Heart left ventricle (tissue), 16 donors: ENCODE measurements at regions not wholly inside any gene's neighbourhood (a gene's known extent, or its start where the extent isn't known, plus 50 kb on each side); places are given as distances from the start of the nearest gene placed in this dataset.
"Not testable (repeated sequence)": the region's sequence is repeated elsewhere in the genome, so short reads cannot be mapped to it uniquely, and the experiment has no call there.

Experiments used
- ATAC-seq, 4 donors: fragments of 200-7000 bp; cut with Tn5 transposase; one replicate each; pipeline ENCODE4 v1.9.1; 2020 to 2022; ENCODE audit warnings: moderate library complexity in 4 of 4, mild to moderate bottlenecking in 3 of 4, moderate number of reproducible peaks in 1 of 4
- DNase-seq, 5 donors: peaks; one replicate each; pipeline ENCODE4 v3.0.0-alpha.2; 2020
- H3K27ac ChIP-seq, 12 donors: fragments of 200-600 bp; sonication (generic) in 4 of 12; one replicate each; pipeline versions ENCODE4 v1.5.0 to v1.8.0; 2016 to 2022; ENCODE audit warnings: mild to moderate bottlenecking in 2 of 12
- H3K27me3 ChIP-seq, 9 donors: fragments of 200-600 bp; sonication (generic) in 2 of 9; one replicate each; pipeline versions ENCODE4 v1.5.1 to v1.8.0; 2016 to 2022; ENCODE audit warnings: mild to moderate bottlenecking in 3 of 9
- H3K36me3 ChIP-seq, 9 donors: fragments of 200-600 bp; sonication (generic) in 2 of 9; one replicate each; pipeline versions ENCODE4 v1.5.0 to v1.8.0; 2018 to 2022; ENCODE audit warnings: mild to moderate bottlenecking in 2 of 9
- H3K4me1 ChIP-seq, 12 donors: fragments of 200-600 bp; sonication (generic) in 4 of 12; one replicate each; pipeline versions ENCODE4 v1.5.0 to v1.8.0; 2016 to 2022; ENCODE audit warnings: mild to moderate bottlenecking in 3 of 12
- H3K4me3 ChIP-seq, 12 donors: fragments of 200-600 bp; sonication (generic) in 4 of 12; one replicate each; pipeline versions ENCODE4 v1.5.0 to v1.8.0; 2017 to 2022; ENCODE audit warnings: mild to moderate bottlenecking in 9 of 12, moderate library complexity in 4 of 12
- H3K9me3 ChIP-seq, 12 donors: fragments of 200-600 bp; sonication (generic) in 4 of 12; one replicate each; pipeline versions ENCODE4 v1.5.0 to v1.8.0; 2016 to 2022; ENCODE audit warnings: mild to moderate bottlenecking in 1 of 12
- CTCF ChIP-seq, 12 donors: fragments of 200-600 bp; sonication (generic) in 4 of 12; IDR thresholded peaks; one replicate each; pipeline versions ENCODE4 v1.5.0 to v1.8.0; 2018 to 2022; ENCODE audit warnings: antibody characterized with exemption in 12 of 12, mild to moderate bottlenecking in 5 of 12
- POLR2A ChIP-seq, 2 donors: fragments of 450-650 bp; IDR thresholded peaks; one replicate each; pipeline ENCODE4 v1.6.1; 2017; ENCODE audit warnings: antibody characterized with exemption in 2 of 2, mild to moderate bottlenecking in 2 of 2, moderate library complexity in 2 of 2
- WGBS, 4 donors: extraction: QIAGEN DNeasy Blood & Tissue Kit in 2 of 4; methylation state at CpG; one replicate each; pipeline versions ENCODE4 v1.1.5 to v1.1.7; 2013 to 2018; 5-methylcytosine and 5-hydroxymethylcytosine counted together
- intact Hi-C, 10 donors: fragments of 100-400 bp; cut with DNase I; formaldehyde crosslinking; loops; one replicate each; pipeline versions ENCODE4 v1.11.1 to v1.14.2; 2022
- donor health status: ischemic (EF 13 %, LVEDD 7.1; RV severe dilation, severe dysfunction).
- donor health status: healthy with polysubstance abuse.
- donor health status: DM: no; HTN: yes; CAD: no.
- donor health status: DM: no; HTN: no; CAD: no.
- donor health status: ischemic (EF 25% LVEDD 6.9; RV normal size, moderate dysfunction).
- donor health status: ischemic (EF 25% LVEDD 5.7; RV mildly dilated, moderate dysfunction).
- donor health status: healthy.
- donor health status: DM: yes; HTN: yes; CAD: no.
- donor health status: ischemic (EF 35%, LVEDD 5.7; RV mildly dilated, moderate dysfunction).
- donor health status: nonischemic (EF 11% LVEDD 7.7; RV severe dilation, severe dysfunction).
- donor health status: DM: yes; HTN: yes; CAD: no.
- donor health status: PGD.
- donor health status: ischemic (EF 29% LVEDD 5.4; RV normal size, mild dysfunction).
- donor health status: nonischemic (EF 23%, LVEDD 6.1; RV moderate dilation, normal function).

- no peak for DNase-seq
- Histone ChIP-seq H3K36me3 (no peaks in the 10 kb centered on the region), H3K27me3 (no peaks in the 10 kb centered on the region), H3K4me3 (no peak overlapping the region), H3K27ac (no peak overlapping the region), H3K9me3 (peaks cover 0 to 29% (median 10%) of the 10 kb centered on the region in 12 donors), H3K4me1 (no peaks in the 10 kb centered on the region)
- WGBS, 4 donors: 90 to 92% (median 91%) methylated on average over 1 of the region's 1 CpG
- ATAC-seq: no peak
- no peak for TF ChIP-seq CTCF (IDR thresholded peaks at IDR 0.05)
- no peak for TF ChIP-seq POLR2A (IDR thresholded peaks at IDR 0.05)
- intact Hi-C loops: loop anchor here in 1 of 10 donors (10.0 kb wide), 1 partner anchor 178 kb away; no protein-coding TSS in a partner anchor
Observed at GRCh38 chr5:94102849-94103248, 361.4 kb upstream of the POU5F2 start.

DNA sequence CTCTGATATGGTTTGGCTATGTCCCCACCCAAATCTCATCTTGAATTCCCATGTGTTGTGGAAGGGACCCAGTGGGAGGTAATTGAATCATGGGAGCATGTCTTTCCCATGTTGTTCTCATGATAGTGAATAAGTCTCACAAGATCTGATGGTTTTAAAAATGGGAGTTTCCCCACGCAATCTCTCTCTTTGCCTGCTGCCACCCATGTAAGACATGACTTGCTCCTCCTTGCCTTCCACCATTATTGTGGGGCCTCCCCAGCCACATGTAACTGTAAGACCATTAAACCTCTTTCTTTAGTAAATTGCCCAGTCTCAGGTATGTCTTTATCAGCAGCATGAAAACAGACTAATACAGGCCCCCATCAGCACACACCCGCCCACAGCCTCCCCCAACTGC, 356.0 kb upstream of the POU5F2 start:
- peaks cover 0 to 24% (median 0%) of the 10 kb centered on the region in 12 donors for H3K9me3 ChIP-seq
- H3K36me3 ChIP-seq, H3K27me3 ChIP-seq, DNase-seq, H3K4me1 ChIP-seq, ATAC-seq, H3K27ac ChIP-seq, H3K4me3 ChIP-seq, intact Hi-C loops: not testable (repeated sequence)
- 95 to 100% (median 96%) methylated on average over 2 of the region's 2 CpGs for WGBS, 4 donors

DNA sequence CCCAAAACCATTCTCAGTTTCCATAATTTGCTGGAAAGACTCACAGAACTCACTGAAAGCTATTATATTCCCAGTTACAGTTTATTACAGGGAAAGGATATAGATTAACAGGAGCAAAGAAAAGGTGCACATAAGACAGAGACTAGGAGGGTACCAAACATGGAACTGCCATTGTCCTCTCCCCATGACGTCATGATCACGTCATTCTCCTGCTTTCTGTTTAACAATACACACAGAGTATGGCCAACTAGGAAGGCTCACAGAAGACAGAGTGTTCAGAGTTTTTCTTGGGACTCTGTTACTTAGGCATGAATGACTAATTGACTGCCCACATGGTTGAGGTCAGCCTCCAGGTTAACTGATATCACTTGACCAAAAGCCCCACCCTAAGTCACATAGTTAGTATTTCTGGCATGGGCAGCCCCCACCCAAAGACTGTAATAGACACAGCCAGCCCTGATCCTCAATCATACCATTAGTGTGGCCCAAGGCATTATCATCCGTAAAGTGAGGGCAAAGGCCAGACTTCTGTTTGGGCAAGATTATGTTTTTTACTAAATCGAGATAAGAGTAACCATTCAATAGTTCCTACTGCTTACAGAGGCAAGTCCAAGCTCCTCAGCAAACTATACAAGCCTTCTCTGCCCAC, 353.5 kb upstream of the POU5F2 start:
- H3K4me1 ChIP-seq: no peaks in the 10 kb centered on the region
- DNase-seq (no peak), ATAC-seq (no peak)
- H3K36me3 ChIP-seq: no peaks in the 10 kb centered on the region
- H3K9me3 ChIP-seq: peaks cover 0 to 26% (median 0%) of the 10 kb centered on the region in 12 donors
- TF ChIP-seq CTCF (IDR thresholded peaks at IDR 0.05) (no peak), POLR2A (IDR thresholded peaks at IDR 0.05) (no peak)
- 86 to 92% (median 87%) methylated on average over 4 of the region's 4 CpGs for WGBS, 4 donors
- H3K4me3 ChIP-seq: no peak overlapping the region
- no peak overlapping the region for H3K27ac ChIP-seq
- intact Hi-C loops: no loop called here
- H3K27me3 ChIP-seq: no peaks in the 10 kb centered on the region

- intact Hi-C loops: no loop called here
- H3K4me3 ChIP-seq: no peak overlapping the region
- H3K27me3 ChIP-seq: no peaks in the 10 kb centered on the region
- no peaks in the 10 kb centered on the region for H3K36me3 ChIP-seq
- TF ChIP-seq POLR2A (IDR thresholded peaks at IDR 0.05) (no peak), CTCF (IDR thresholded peaks at IDR 0.05) (no peak)
- DNase-seq: no peak
- H3K4me1 ChIP-seq: no peaks in the 10 kb centered on the region
- ATAC-seq: no peak
- H3K27ac ChIP-seq: no peak overlapping the region
- H3K9me3 ChIP-seq: peaks cover 0 to 26% (median 0%) of the 10 kb centered on the region in 12 donors
Observed at GRCh38 chr5:94093300-94093699, 351.9 kb upstream of the POU5F2 start.

- DNase-seq, H3K27me3 ChIP-seq, H3K4me1 ChIP-seq, H3K27ac ChIP-seq, H3K36me3 ChIP-seq, H3K4me3 ChIP-seq, intact Hi-C loops, ATAC-seq: not testable (repeated sequence)
- 94 to 98% (median 96%) methylated on average over 8 of the region's 8 CpGs for WGBS, 4 donors
- H3K9me3 ChIP-seq: peaks cover 0 to 13% (median 0%) of the 10 kb centered on the region in 12 donors
Observed at GRCh38 chr5:94086635-94087034, 345.2 kb upstream of the POU5F2 start.
